WTC11 (cell line): ENCODE measurements at regions not wholly inside any gene's neighbourhood (a gene's known extent, or its start where the extent isn't known, plus 50 kb on each side); places are given as distances from the start of the nearest gene placed in this dataset.

Experiments used
- ATAC-seq: fragments of 200-7000 bp; cut with Tn5 transposase; 2 replicates; pipeline ENCODE4 v1.10.0; 2021; ENCODE audit warnings: mild to moderate bottlenecking, moderate library complexity
- CTCF ChIA-PET: fragments of 300-600 bp; sonication (Branson Sonifier 250); formaldehyde crosslinking; loops from one replicate; lab custom pipeline; 2021; ENCODE audit warnings: antibody characterized with exemption; lab: Charles Lee
- POLR2A ChIA-PET: fragments of 350-600 bp; sonication (Branson Sonifier 250); formaldehyde crosslinking; loops from one replicate; lab custom pipeline; 2021; ENCODE audit warnings: antibody characterized with exemption; lab: Charles Lee
- DNase-seq: peaks from one replicate; pipeline ENCODE4 v3.0.0; 2021; ENCODE audit warnings: low spot score
- H3K27ac Mint-ChIP-seq: 2 replicates; pipeline ENCODE4 v1.8.0; 2021; ENCODE audit warnings: mixed read lengths
- H3K27me3 Mint-ChIP-seq: 2 replicates; pipeline ENCODE4 v1.8.0; 2021; ENCODE audit warnings: low read depth, mild to moderate bottlenecking, moderate library complexity, mixed read lengths
- H3K36me3 Mint-ChIP-seq: 2 replicates; pipeline ENCODE4 v1.8.0; 2021; ENCODE audit warnings: mixed read lengths
- H3K4me1 Mint-ChIP-seq: 2 replicates; pipeline ENCODE4 v1.8.0; 2022; ENCODE audit warnings: mixed read lengths
- H3K4me3 Mint-ChIP-seq: 2 replicates; pipeline ENCODE4 v1.8.0; 2021; ENCODE audit warnings: mild to moderate bottlenecking, moderate library complexity, mixed read lengths
- H3K9me3 Mint-ChIP-seq: 2 replicates; pipeline ENCODE4 v1.8.0; 2021; ENCODE audit warnings: mixed read lengths
- CREB1 ChIP-seq: sonication (generic); formaldehyde crosslinking; IDR thresholded peaks from 2 replicates; pipeline ENCODE4 v1.8.0; 2023; ENCODE audit warnings: mild to moderate bottlenecking, missing genetic modification reagents
- GRHL2 ChIP-seq: fragments of 250-450 bp; sonication (Bioruptor Pico); IDR thresholded peaks from 2 replicates; pipeline ENCODE4 v1.8.0; 2022; ENCODE audit warnings: mild to moderate bottlenecking, moderate library complexity; ENCODE audit not compliant: insufficient replicate concordance, severe bottlenecking
- IRF2 ChIP-seq: sonication (generic); formaldehyde crosslinking; IDR thresholded peaks from 2 replicates; pipeline ENCODE4 v1.8.0; 2022; ENCODE audit warnings: low read depth, missing genetic modification reagents, borderline replicate concordance
- MYBL2 ChIP-seq: sonication (generic); formaldehyde crosslinking; IDR thresholded peaks from 2 replicates; pipeline ENCODE4 v1.8.1; 2023; ENCODE audit warnings: mild to moderate bottlenecking, moderate library complexity, missing genetic modification reagents
- NR2C2 ChIP-seq: sonication (generic); formaldehyde crosslinking; IDR thresholded peaks from 2 replicates; pipeline ENCODE4 v1.8.0; 2022; ENCODE audit warnings: mild to moderate bottlenecking, missing genetic modification reagents
- OVOL2 ChIP-seq: fragments of 250-450 bp; sonication (Bioruptor Pico); IDR thresholded peaks from 2 replicates; pipeline ENCODE4 v1.9.0; 2021; ENCODE audit warnings: mild to moderate bottlenecking, borderline replicate concordance
- TEAD4 ChIP-seq: sonication (generic); formaldehyde crosslinking; IDR thresholded peaks from 2 replicates; pipeline ENCODE4 v1.8.0; 2022; ENCODE audit warnings: mild to moderate bottlenecking, missing genetic modification reagents
- ZNF423 ChIP-seq: fragments of 250-450 bp; sonication (Bioruptor Pico); IDR thresholded peaks from 2 replicates; pipeline ENCODE4 v2.1.2; 2022; ENCODE audit warnings: mild to moderate bottlenecking, moderate library complexity
- TF ChIP-seq, protein P1 (sequence below): sonication (generic); formaldehyde crosslinking; conservative IDR thresholded peaks from 2 replicates; pipeline ENCODE4 v1.8.1; 2023; ENCODE audit warnings: mild to moderate bottlenecking, low read depth, missing genetic modification reagents, moderate library complexity
- TF ChIP-seq, protein P2 (sequence below): sonication (generic); formaldehyde crosslinking; IDR thresholded peaks from 2 replicates; pipeline ENCODE4 v1.8.1; 2022; ENCODE audit warnings: low read depth, mild to moderate bottlenecking, moderate library complexity, missing genetic modification reagents, borderline replicate concordance
- TF ChIP-seq, protein P3 (sequence below): sonication (generic); formaldehyde crosslinking; IDR thresholded peaks from 2 replicates; pipeline ENCODE4 v1.8.1; 2022; ENCODE audit warnings: low read depth, missing genetic modification reagents, borderline replicate concordance
- TF ChIP-seq, protein P4 (sequence below): fragments of 250-450 bp; sonication (Bioruptor Pico); IDR thresholded peaks from 2 replicates; pipeline ENCODE4 v2.1.2; 2022; ENCODE audit warnings: mild to moderate bottlenecking, moderate library complexity
- TF ChIP-seq, protein P5 (sequence below): sonication (generic); formaldehyde crosslinking; IDR thresholded peaks from 2 replicates; pipeline ENCODE4 v1.8.0; 2022; ENCODE audit warnings: mild to moderate bottlenecking, missing genetic modification reagents
- TF ChIP-seq, protein P6 (sequence below): sonication (generic); formaldehyde crosslinking; IDR thresholded peaks from 2 replicates; pipeline ENCODE4 v1.8.0; 2023; ENCODE audit warnings: mild to moderate bottlenecking, missing genetic modification reagents

DNA sequence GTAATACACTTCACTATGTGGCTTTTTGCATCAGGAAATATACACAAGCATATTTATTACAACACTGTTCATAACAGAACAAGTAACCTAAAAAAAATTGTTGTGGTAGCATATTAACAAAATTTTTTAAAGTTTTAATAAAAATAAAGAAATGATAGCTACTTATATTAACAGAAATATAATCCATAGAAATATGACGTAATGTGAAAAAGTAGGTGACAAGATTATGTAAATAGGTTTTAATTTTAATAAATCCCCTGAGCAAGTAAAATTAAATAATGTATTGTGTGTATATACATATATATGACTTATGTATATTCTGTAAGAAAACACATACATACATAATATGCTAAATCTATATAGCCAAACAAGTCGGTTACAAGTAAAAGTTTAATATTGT, 359.9 kb downstream of the SEC16B start (continued):
- TF ChIP-seq, protein P1, sequence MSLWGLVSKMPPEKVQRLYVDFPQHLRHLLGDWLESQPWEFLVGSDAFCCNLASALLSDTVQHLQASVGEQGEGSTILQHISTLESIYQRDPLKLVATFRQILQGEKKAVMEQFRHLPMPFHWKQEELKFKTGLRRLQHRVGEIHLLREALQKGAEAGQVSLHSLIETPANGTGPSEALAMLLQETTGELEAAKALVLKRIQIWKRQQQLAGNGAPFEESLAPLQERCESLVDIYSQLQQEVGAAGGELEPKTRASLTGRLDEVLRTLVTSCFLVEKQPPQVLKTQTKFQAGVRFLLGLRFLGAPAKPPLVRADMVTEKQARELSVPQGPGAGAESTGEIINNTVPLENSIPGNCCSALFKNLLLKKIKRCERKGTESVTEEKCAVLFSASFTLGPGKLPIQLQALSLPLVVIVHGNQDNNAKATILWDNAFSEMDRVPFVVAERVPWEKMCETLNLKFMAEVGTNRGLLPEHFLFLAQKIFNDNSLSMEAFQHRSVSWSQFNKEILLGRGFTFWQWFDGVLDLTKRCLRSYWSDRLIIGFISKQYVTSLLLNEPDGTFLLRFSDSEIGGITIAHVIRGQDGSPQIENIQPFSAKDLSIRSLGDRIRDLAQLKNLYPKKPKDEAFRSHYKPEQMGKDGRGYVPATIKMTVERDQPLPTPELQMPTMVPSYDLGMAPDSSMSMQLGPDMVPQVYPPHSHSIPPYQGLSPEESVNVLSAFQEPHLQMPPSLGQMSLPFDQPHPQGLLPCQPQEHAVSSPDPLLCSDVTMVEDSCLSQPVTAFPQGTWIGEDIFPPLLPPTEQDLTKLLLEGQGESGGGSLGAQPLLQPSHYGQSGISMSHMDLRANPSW (CRISPR knock-in tag) = no peak
- TF ChIP-seq, protein P2, sequence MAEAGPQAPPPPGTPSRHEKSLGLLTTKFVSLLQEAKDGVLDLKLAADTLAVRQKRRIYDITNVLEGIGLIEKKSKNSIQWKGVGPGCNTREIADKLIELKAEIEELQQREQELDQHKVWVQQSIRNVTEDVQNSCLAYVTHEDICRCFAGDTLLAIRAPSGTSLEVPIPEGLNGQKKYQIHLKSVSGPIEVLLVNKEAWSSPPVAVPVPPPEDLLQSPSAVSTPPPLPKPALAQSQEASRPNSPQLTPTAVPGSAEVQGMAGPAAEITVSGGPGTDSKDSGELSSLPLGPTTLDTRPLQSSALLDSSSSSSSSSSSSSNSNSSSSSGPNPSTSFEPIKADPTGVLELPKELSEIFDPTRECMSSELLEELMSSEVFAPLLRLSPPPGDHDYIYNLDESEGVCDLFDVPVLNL (CRISPR knock-in tag) = no peak
- TF ChIP-seq ZNF423 (CRISPR knock-in tag) = no peak
- TF ChIP-seq, protein P3, sequence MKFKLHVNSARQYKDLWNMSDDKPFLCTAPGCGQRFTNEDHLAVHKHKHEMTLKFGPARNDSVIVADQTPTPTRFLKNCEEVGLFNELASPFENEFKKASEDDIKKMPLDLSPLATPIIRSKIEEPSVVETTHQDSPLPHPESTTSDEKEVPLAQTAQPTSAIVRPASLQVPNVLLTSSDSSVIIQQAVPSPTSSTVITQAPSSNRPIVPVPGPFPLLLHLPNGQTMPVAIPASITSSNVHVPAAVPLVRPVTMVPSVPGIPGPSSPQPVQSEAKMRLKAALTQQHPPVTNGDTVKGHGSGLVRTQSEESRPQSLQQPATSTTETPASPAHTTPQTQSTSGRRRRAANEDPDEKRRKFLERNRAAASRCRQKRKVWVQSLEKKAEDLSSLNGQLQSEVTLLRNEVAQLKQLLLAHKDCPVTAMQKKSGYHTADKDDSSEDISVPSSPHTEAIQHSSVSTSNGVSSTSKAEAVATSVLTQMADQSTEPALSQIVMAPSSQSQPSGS = no peak
- no peak for TF ChIP-seq TEAD4 (CRISPR knock-in tag)
- TF ChIP-seq NR2C2 = no peak
- no peak for TF ChIP-seq MYBL2 (CRISPR knock-in tag)
- no peak for TF ChIP-seq OVOL2
- TF ChIP-seq, protein P4, sequence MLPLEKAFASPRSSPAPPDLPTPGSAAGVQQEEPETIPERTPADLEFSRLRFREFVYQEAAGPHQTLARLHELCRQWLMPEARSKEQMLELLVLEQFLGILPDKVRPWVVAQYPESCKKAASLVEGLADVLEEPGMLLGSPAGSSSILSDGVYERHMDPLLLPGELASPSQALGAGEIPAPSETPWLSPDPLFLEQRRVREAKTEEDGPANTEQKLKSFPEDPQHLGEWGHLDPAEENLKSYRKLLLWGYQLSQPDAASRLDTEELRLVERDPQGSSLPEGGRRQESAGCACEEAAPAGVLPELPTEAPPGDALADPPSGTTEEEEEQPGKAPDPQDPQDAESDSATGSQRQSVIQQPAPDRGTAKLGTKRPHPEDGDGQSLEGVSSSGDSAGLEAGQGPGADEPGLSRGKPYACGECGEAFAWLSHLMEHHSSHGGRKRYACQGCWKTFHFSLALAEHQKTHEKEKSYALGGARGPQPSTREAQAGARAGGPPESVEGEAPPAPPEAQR (CRISPR knock-in tag) = no peak

DNA sequence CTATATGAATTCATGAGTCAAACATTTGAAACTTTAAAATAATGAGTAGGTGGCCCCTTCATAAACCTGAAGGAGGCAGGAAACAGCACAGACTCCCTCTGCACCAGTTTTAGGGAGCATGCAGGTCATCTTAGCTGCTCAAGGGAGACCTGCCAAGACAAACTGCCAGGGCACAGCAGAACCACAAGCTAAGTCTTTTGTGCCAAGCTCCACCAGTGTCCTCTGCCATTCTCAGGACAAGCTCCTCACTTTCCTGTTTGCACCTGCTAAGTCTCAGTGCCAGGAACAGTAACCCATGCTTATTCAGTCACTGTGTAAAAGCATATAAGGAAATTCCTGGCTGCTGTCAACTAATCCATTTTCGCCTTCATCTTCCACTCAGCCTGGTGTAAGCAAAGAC, 368.9 kb downstream of the SEC16B start:
- TF ChIP-seq ZNF423 (CRISPR knock-in tag) (no peak), IRF2 (CRISPR knock-in tag) (no peak)
- TF ChIP-seq, protein P5, sequence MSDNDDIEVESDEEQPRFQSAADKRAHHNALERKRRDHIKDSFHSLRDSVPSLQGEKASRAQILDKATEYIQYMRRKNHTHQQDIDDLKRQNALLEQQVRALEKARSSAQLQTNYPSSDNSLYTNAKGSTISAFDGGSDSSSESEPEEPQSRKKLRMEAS (CRISPR knock-in tag) = no peak
- TF ChIP-seq, protein P4 (CRISPR knock-in tag) = no peak
- no peak for DNase-seq
- CTCF ChIA-PET = no interaction called here
- ATAC-seq = no peak
- POLR2A ChIA-PET = no interaction called here
- H3K27ac Mint-ChIP-seq = no peak overlapping the region
- peaks cover 13% of the 10 kb centered on the region for H3K9me3 Mint-ChIP-seq
- H3K36me3 Mint-ChIP-seq = no peaks in the 10 kb centered on the region
- no peak overlapping the region for H3K4me3 Mint-ChIP-seq
- no peaks in the 10 kb centered on the region for H3K27me3 Mint-ChIP-seq
- peaks cover 12% of the 10 kb centered on the region for H3K4me1 Mint-ChIP-seq

DNA sequence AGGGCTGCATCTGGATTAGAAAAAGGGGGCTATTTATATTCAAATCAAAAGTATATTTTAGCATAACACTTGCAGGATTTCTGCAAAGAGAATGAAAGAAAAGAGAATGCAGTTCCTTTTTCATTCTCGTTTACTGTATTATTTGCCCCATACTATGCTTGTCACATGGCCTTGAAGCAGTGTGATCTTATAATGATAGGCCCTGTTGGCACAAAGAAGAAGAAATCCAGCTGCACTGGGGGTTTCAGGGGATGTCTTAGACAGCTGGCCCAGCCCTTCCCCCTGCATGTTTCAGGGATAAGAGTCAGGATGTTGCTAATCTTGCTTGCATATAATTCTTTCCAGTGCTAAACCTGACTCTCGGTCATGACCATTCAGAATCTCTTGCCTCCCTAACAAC, 369.5 kb downstream of the SEC16B start:
- H3K27ac Mint-ChIP-seq = no peak overlapping the region
- no peak for DNase-seq
- CTCF ChIA-PET = no interaction called here
- no peaks in the 10 kb centered on the region for H3K27me3 Mint-ChIP-seq
- no peak overlapping the region for H3K4me3 Mint-ChIP-seq
- no peak for ATAC-seq
- TF ChIP-seq, protein P6, sequence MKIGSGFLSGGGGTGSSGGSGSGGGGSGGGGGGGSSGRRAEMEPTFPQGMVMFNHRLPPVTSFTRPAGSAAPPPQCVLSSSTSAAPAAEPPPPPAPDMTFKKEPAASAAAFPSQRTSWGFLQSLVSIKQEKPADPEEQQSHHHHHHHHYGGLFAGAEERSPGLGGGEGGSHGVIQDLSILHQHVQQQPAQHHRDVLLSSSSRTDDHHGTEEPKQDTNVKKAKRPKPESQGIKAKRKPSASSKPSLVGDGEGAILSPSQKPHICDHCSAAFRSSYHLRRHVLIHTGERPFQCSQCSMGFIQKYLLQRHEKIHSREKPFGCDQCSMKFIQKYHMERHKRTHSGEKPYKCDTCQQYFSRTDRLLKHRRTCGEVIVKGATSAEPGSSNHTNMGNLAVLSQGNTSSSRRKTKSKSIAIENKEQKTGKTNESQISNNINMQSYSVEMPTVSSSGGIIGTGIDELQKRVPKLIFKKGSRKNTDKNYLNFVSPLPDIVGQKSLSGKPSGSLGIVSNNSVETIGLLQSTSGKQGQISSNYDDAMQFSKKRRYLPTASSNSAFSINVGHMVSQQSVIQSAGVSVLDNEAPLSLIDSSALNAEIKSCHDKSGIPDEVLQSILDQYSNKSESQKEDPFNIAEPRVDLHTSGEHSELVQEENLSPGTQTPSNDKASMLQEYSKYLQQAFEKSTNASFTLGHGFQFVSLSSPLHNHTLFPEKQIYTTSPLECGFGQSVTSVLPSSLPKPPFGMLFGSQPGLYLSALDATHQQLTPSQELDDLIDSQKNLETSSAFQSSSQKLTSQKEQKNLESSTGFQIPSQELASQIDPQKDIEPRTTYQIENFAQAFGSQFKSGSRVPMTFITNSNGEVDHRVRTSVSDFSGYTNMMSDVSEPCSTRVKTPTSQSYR = no peak
- TF ChIP-seq, protein P4 (CRISPR knock-in tag) = no peak
- TF ChIP-seq, protein P2 (CRISPR knock-in tag) = no peak
- TF ChIP-seq CREB1 (no peak), GRHL2 (CRISPR knock-in tag) (no peak)
- TF ChIP-seq, all 79 proteins: peak for 0
- no peaks in the 10 kb centered on the region for H3K36me3 Mint-ChIP-seq
- H3K4me1 Mint-ChIP-seq = peaks cover 11% of the 10 kb centered on the region
- H3K9me3 Mint-ChIP-seq = peaks cover 13% of the 10 kb centered on the region
- POLR2A ChIA-PET = no interaction called here
